NCI-H2196 treated with DMSO at 0.1 percent for 48 hours (cell line): ENCODE measurements at regions not wholly inside any gene's neighbourhood (a gene's known extent, or its start where the extent isn't known, plus 50 kb on each side); places are given as distances from the start of the nearest gene placed in this dataset.
"Not testable (repeated sequence)": the region's sequence is repeated elsewhere in the genome, so short reads cannot be mapped to it uniquely, and the experiment has no call there.

Experiments
- DNase-seq: peaks from one replicate; lab custom pipeline; 2025; ENCODE audit not compliant: unreplicated experiment; lab: John Stamatoyannopoulos, UW

DNA sequence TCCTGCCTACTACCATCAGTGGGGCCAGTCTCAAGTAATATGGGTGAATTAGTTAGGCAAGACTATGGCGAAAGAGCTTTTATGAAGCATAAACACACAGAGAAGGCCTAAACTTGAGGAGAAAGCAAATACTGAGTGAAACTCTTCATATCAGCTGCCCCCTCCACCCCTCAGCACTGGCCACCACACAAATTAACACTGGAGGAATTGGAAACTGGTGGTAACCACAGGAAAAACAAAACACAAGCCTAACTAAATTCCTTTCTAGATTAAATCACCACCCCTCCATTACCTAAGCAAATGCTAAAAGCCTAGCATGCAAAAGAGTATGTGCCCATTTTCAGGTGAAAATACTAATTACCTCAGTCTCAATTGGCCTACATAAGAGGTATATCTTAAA lies 774.7 kb upstream of the NECTIN3 start:
- DNase-seq = no peak

DNA sequence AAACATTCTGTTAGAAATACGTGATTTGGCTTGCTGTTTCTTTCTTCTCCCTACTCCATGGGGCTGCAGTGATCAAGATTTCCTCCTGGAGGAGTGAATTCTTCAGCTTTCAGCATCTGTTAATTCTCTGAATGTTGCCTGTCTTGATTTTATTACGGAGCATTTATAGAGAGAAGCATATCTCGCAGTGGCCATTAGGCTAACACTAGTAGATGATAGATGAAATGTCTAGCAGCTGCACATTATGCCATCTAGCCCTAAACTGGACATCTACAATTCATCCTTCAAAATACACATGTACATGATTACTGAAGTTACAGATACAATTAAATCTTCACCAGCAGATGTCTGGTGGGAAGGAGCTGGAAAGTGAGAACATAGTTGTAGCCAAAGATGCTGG lies 769.8 kb upstream of the NECTIN3 start:
- no peak for DNase-seq

DNA sequence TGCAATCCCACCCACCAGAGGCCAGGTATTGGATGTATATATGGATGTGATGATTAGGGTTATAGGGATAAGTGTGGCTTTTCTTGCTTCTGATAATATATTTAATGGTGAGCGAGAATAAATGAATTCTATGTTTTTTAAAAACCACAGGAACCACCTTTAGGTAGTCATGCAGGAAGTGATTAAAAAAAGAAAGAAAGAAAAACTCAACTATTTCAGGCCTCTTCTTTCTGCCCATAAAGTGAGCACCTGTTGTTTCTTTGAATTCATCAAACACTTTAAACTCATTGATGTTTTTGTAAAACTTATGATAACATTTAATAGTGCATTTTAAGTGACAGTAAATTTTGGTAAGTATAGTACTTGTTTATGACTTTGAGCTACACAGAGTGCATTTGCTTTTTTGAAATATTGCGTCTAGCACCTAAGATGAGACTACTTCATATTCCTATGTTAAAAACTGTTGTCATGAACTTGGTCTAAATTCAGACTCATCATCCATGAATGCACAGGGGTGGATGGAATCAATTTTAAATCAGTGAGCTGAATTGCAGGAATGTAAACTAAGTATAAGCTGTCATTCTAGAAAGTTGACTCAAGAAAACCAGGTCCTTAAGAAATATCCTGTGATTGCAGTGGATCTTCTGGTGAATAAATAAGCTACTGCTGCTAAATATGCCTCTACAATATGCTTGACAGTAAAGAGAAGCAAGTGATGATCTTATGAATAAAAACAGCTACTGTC lies 764.4 kb upstream of the NECTIN3 start:
- DNase-seq = no peak

GRCh38 chr3:110311541-110311940 lies 760.1 kb upstream of the NECTIN3 start:
- no peak for DNase-seq

- DNase-seq = peak; percentile 9
Observed at GRCh38 chr3:110314512-110315114, 757.0 kb upstream of the NECTIN3 start.

DNA sequence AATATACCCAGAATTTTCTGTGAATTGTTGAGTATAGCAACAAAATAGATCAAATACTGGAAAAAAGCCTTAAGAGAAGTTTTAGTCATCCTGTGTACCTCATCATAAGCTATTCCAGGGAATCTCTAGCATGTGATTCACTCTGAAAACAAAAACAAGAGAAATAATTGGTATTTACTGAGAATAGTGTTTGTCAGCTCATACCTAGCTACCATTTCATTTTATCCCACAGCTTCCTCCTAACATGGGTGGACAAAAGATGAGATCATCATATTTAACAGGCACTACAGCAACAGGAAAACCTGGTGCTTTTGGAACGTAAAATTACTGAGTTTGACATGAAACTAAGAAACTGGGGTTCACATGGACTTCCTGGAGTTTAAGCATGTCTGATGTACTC lies 753.5 kb upstream of the NECTIN3 start:
- DNase-seq = no peak

DNA sequence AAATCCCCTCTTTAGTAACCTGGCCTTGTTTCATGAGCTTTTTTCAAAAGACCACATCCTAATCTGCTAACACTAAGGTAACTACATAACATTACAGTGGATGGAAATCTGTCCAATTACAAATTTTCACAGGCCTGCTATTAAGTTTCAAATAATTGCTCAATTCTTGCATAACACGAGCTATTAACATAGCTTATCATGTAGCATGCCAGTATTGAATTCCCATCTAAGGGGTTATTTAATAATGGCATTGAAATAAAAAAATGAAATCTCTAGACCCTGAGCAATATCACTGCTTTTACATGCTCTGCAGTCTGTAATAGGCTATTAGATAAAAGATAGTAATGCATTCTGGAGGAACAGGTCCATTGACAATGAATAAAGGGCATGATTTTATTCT lies 748.3 kb upstream of the NECTIN3 start:
- DNase-seq = no peak

DNA sequence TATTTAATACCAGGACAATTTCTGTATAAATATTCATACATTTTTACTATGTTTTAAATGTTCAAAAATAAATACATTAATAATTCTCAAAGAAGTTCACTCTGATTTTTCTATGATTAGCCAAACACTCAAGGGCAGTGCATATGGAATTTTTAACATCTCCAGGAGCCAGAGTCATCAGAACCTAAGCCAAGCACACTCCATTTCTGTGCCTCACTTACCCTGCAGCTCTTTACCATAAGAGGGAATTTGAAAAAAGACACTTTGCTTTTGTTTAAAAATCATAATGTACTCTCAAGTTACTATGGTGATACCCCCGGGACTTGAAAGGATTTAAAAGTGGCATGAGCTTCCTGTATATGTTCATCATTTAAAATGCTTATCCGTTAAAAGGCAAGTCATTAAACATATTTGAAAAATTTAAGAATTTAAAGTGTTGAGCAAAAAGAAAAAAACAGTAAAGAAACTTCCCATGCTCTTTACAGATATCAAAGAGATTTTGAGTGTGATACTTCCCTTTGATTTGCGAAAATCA lies 747.4 kb upstream of the NECTIN3 start:
- no peak for DNase-seq

DNA sequence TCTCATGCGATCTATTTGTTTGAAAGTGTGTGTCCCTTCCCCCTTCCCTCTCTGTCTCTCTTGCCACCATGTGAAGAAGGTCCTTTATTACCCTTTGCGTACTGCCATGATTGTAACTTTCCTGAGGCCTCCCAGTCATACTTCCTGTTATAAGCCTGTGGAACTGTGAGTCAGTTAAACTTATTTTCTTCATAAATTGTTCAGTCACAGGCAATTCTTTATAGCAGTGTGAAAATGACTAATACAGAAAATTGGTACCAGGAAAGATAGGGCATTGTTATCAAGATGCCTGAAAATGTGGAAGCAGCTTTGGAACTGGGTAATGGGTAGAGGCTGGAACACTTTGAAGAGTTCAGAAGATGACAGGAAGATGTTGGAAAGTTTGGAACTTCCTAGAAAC lies 743.7 kb upstream of the NECTIN3 start:
- DNase-seq = no peak

DNA sequence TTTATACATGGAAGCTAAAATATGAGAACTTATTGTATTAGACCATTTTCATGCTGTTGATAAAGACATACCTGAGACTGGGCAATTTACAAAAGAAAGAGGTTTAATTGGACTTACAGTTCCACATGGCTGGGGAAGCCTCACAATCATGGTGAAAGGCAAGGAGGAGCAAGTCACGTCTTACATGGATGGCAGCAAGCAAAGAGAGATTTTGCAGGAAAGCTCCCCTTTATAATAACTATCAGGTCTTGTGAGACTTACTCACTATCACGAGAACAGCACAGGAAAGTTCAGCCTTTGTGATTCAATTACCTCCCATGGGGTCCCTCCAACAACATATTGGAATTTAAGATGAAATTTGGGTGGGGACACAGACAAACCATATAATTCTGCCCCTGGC lies 740.1 kb upstream of the NECTIN3 start:
- DNase-seq = not testable (repeated sequence)

DNA sequence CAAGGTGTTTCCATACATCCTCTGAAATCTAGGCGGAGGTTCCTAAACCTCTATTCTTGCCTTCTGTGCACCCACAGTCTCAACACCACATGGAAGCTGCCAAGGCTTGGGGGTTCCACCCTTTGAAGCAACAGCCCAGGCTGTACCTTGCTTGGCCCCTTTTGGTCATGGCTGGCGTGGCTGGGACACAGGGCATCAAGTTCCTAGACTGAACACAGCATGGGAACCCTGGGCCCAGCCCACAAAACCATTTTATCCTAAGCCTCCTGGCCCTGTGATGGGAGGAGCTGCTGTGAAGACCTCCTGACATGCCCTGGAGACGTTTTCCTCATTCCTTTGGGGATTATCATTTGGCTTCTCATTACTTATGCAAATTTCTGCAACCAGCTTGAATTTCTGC lies 739.0 kb upstream of the NECTIN3 start:
- no peak for DNase-seq

- no peak for DNase-seq
Observed at GRCh38 chr3:110341047-110341446, 730.6 kb upstream of the NECTIN3 start.

DNA sequence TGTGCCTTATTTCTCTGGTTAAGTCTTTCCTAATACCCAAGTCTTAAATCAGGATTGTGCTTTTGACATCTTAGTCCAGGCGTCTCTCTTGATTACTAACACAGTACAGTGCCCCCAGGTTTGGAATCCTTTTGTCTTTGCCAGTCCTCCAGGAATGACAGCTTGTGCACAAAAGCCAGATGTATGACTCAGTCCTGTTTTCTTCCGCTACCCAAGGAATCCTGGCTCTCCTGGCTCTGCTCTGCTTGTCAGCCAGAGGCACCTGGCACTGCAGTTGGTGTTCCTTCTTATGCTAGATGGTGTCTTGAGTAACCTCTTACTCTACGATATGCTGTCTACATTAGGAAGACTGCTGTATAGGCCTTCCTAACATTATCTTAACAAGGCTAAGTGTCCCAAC lies 728.2 kb upstream of the NECTIN3 start:
- no peak for DNase-seq

GRCh38 chr3:110343945-110344344 lies 727.7 kb upstream of the NECTIN3 start:
- DNase-seq = no peak

DNA sequence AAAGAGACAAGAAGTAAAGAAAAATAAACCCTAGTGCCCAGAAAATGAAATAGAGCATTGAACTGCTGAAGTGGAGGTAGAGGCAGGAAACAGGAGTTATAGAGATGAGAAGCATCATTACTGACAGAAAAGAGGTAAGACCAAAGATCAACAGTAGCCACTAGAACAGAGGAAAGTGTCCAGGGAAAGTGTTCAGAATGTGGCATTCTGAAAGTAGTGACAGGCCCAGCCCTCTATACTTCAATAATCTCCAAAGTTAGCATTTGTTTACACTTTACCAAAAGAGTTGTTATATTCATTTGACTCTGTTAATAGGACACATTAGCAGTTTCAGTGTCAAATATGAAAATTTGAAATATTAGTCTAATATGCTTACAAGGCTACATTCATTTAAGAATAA lies 727.1 kb upstream of the NECTIN3 start:
- no peak for DNase-seq

DNA sequence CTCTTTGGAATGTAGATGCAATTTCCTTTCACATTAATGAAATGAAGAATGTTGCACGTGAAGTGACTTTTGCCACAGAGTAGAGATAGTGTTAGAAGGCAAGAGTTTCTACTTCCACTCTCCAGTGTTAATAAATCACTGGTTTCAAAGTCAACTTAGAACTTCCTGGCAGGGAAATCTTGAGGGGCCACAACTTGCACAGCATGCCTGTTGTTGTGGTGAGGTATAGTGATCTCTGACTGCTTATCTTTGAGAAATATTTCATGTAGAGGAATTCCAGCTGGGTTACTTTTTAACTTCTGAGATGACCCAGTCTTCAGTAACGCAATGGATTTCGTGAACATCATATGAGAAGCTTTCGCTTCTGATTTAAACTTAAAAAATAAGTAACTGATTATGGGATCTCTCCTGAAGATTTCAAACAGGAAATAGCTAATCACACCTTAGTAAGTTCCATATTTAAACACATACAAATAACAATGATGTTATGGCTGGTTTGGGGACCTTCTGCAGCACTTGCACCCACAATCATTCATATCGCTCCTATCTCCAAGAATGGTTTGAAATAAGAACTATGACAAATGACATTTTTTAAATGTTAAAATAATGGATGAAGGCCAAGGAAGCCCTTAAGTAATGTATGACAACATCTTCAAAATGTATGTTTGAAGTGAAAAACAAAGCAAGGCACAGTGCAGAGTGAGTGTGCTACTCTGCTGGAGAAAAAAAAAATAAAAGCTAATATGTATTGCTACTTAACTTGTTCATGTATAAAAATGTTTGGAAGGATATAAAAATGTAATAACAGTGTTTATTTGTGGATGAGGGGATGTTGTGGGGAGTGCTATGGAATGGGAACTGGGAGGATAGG lies 726.5 kb upstream of the NECTIN3 start:
- DNase-seq = no peak

- DNase-seq = no peak
Observed at GRCh38 chr3:110349295-110349694, 722.3 kb upstream of the NECTIN3 start.

DNA sequence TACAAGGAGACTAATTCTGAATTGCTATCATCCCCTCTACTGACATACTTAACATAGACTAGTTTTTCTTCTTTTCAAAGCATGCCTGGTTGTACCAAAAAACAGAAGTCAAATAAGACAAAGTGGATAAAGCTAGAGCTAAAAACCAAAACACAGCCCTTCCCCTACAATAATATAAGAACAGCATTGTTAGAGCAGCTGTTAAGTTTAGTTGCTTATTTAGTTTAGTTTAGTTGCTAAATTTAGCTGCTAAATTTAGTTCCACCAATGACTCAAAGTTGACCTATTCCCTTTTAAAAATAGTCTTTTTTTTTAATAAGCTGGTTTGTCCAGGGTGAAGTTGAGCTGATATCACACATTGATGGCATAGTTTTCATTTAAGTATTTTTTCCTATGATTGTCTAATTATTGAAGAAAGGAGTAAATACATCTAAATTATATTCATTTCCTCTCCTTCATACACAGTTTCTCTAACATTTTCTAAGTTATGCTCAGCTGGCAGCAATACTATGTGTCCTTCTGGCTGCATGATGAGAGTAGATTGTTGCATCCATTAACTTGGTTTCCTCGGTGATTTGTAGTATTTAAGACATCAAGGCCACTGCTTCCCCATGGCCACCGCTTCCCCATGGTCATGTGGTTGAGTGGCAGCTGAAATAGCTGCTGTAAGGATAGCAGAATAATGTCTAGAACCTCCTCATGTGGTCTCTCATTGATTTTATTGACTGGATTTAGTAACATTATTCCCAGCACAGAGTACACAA lies 718.6 kb upstream of the NECTIN3 start:
- DNase-seq = no peak

- no peak for DNase-seq
Observed at GRCh38 chr3:110362751-110363150, 708.9 kb upstream of the NECTIN3 start.

DNA sequence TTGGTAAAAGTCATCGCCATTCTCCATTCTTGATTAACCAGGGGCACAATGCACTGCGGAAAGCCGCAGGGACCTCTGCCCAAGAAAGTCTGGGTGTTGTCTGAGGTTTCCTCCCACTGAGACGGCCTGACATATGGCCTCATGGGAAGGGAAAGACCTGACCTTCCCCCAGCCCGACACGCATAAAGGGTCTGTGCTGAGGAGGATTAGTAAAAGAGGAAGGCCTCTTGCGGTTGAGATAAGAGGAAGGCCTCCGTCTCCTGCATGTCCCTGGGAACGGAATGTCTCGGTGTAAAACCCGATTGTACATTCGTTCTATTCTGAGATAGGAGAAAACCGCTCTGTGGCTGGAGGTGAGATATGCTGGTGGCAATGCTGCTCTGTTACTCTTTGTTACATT lies 704.3 kb upstream of the NECTIN3 start:
- not testable (repeated sequence) for DNase-seq
